ENCODE measurements at regions not wholly inside any gene's neighbourhood (a gene's known extent, or its start where the extent isn't known, plus 50 kb on each side); places are given as distances from the start of the nearest gene placed in this dataset.
"Not testable (repeated sequence)": the region's sequence is repeated elsewhere in the genome, so short reads cannot be mapped to it uniquely, and the experiment has no call there.

DNA sequence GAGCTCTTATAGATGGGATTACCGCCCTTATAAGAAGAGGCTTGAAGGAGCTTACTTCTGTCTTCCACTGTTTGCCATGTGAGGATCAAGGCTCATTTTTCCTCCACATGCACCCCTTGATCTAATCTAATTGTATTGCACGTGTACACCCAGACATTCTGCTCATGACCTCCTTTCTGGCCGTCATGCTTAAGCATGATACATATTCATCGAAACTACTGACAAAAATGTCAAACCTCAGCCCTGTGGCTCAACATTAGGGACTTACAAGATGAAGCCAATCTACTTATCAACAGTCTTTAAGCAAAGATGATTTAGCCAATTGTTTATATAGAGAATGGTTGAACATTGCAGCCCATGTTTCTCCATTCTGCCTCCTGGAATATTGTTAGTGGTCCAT, 127.6 kb downstream of the XCL2 start:
- no peak for DNase-seq

DNA sequence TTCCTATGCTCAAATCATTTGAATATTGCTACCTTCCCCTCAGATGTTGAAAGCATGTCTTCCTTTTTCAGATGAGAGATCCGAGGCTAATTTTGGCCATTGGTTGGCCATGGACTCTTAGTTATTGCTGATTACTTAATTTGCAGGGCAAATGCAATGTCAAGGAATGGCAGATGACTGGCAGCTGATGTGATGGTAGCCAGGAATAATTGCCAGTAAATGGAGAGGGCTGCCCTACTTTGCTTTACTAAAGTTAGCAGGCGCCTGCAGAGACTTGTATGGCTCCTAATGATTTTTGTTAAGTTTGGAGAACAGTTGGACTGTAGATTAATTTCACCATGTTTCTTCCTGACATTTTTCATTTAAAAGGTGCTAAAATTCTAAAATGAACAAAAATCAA, 128.9 kb downstream of the XCL2 start:
- DNase-seq = no peak

- peak in 1 of 2 donors; percentile 50 for DNase-seq
These were observed 129.8 kb downstream of the TBX19 start for GRCh38 chr1:168410464-168410863.

GRCh38 chr1:168408884-168409283, 128.2 kb downstream of the TBX19 start:
- peak; percentile 9 to 61 for DNase-seq

- no peak for DNase-seq
These were observed 127.8 kb downstream of the TBX19 start for GRCh38 chr1:168408539-168408865.

- DNase-seq = no peak
These were observed 127.3 kb downstream of the TBX19 start for GRCh38 chr1:168407832-168408538.

GRCh38 chr1:168405906-168406549, 125.4 kb downstream of the TBX19 start:
- DNase-seq = no peak

- DNase-seq = no peak
These were observed 122.5 kb downstream of the TBX19 start for GRCh38 chr1:168403140-168403539.

DNA sequence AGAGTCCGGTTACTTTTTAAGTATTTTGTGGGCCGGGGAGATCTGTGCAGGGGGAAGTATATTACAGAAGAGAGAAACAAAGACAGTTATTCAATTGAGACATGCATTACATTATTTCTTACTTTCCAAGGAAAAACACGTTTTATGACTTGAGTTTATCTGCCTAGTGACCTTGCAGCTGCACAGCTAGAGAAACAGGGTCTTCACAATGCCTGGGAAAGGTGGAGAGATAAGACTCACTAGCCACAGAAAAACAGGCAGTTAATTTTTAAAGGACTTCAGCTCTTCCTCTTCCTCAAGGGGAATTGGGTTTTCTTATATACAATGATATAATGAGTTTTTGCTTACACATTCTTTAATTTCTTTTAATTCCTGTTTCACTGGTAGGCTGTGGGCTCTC, 121.8 kb downstream of the TBX19 start:
- not testable (repeated sequence) for DNase-seq

GRCh38 chr1:168401341-168401740, 120.7 kb downstream of the TBX19 start:
- DNase-seq = no peak

GRCh38 chr1:168400139-168400538, 119.5 kb downstream of the TBX19 start:
- DNase-seq = no peak

GRCh38 chr1:168397806-168398205, 117.1 kb downstream of the TBX19 start:
- no peak for DNase-seq

- no peak for DNase-seq
These were observed 116.4 kb downstream of the TBX19 start for GRCh38 chr1:168396940-168397684.

DNA sequence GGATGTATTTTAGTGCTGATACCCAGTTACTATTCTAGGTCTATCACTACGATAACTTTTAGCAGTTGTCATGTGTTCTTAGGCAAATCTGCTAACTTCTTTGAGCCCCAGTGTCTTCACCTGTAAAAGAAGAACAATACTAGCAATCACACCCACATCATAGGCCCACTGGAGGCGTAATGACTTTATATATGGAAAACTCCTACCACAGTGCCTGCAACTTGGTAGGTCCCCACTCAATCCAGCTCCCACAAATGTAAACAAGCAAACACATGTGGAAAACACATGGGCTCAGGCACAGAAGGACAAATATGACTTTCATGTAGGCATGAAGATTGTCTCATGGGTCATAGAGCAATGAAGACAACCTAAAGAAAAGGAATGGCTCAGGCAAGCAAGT, 115.8 kb downstream of the TBX19 start:
- DNase-seq = no peak

DNA sequence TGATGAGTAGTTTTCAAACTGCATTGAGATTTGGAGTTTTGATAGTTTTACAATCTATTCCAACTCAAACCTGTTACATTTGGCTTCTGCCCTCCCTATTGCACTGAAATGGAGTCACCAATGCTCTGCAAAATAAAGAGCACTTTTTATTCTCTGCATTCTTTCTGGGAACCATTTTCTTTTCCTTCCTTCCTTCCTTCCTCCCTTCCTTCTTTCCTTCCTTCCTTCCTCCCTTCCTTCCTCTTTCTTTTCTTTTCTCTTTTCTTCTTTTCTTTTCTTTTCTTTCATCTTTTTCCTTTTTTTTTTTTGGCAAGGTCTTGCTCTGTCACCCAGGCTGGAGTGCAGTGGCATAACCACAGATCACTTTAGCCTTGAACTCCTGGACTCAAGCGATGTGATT, 114.2 kb downstream of the TBX19 start:
- DNase-seq = no peak

GRCh38 chr1:168392958-168393549, 112.4 kb downstream of the TBX19 start:
- DNase-seq = no peak

DNA sequence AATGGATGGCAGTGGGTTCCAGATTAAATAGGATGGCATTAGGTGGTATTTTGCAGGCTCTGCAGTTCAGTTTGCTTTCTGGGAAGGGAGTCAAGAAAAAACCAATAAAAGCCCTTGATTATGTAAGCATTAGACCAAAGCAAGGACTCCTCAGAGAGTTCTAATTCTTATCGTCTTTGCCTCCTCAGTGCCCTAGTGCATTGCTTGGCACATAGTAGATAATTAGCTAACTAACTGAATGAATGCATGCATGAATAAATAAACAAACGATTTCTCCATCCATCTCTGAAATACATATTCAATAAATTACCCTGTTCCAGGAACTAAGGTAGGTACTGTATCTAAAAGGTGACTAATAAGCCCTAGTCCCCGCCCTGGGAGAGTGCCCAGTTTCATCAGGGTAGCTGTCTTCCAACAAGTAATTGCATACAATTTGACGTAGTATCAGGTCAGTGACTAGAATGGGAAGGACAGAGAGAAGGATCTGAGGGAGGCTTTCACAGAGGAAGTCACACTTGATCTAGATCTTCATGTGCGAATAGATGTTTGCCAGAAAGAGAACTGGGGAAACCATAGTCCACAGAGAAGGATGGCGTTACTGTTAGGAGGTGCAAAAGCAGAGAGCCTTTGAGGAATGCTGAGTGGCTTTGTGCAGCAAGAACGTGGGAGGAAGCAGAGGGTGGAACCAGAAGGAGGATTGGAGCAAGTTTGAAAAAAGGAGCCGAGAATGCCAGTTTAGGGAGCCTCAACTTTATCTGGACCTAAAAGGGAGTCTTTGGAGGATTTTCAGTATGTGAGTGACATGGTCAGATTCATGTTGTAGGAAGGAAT, 111.4 kb downstream of the TBX19 start:
- DNase-seq = peak in 1 of 2 donors; percentile 29

- DNase-seq = no peak
These were observed 109.6 kb downstream of the TBX19 start for GRCh38 chr1:168390271-168390670.

DNA sequence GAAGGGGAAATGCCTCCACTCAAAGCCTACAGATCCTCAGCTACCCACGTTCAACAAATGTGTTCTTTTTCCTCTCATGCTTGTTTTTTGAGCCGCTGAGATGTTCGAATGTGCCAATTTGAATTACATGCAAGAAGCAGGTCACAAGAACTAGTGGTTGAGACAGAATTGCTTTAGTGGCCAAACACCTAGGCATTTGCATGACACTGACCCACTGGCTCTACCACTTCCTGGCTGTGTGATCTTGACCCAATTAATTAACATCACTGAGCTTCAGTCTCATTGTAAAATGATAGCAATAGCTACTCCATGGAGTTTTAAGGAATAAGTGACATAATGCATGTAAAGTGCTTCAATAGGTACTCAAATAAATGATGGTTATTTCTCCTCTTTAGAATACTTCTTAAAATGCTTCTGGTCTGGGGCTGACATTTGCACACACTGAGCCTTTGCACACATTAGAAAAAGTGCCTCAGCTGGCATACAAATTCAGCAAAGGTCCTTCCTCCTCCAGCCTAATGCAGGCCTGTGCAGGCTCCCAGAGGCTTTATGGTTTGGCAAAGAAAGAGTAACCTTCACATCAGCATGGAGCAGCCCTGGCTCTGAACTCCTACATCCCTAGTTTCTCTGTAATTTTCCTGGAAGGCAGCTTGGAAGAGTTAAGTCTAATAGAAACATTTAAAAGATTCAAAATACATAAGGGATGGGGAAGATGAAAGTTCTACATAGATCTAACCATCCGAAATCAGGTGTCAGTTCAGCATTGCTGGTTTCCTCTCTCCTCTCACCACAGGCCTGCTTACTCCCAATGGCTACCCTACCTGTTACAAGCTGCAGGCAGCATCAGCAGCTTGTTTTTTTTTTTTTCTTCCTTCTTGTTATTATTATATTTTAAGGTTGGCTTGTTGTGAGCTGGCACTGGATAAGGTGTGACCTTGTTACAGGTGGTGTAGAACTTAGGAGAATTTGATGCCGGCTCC, 107.4 kb downstream of the TBX19 start:
- DNase-seq = no peak

- peak; percentile 77 to 78 for DNase-seq
These were observed 106.4 kb downstream of the TBX19 start for GRCh38 chr1:168386949-168387586.

GRCh38 chr1:168386492-168386891, 105.8 kb downstream of the TBX19 start:
- DNase-seq = no peak

Measured in CD4-positive, alpha-beta T cell treated with Interleukin-1 beta for 1 hour (primary cell).